ENCODE measurements at regions not wholly inside any gene's neighbourhood (a gene's known extent, or its start where the extent isn't known, plus 50 kb on each side); places are given as distances from the start of the nearest gene placed in this dataset.

DNA sequence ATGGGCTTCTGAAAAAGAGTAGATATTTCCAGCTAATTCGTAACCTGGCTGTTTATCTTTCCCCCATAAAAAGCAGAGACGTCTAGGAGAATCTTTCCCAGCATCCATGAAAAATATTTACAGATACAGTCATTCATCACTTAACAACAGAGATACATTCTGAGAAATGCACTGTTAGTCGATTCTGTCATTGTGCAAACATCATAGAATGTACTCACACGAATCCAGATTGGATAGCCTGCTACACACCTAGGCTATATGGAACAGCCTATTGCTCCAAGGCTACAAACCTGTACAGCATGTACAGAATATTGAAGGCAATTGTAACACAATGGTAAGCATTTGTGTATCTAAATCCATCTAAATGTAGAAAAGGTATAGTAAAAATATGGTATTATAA, 530.2 kb upstream of the NBEA start:
- no peak overlapping the region for H3K4me3 Mint-ChIP-seq
- TF ChIP-seq, protein P1, sequence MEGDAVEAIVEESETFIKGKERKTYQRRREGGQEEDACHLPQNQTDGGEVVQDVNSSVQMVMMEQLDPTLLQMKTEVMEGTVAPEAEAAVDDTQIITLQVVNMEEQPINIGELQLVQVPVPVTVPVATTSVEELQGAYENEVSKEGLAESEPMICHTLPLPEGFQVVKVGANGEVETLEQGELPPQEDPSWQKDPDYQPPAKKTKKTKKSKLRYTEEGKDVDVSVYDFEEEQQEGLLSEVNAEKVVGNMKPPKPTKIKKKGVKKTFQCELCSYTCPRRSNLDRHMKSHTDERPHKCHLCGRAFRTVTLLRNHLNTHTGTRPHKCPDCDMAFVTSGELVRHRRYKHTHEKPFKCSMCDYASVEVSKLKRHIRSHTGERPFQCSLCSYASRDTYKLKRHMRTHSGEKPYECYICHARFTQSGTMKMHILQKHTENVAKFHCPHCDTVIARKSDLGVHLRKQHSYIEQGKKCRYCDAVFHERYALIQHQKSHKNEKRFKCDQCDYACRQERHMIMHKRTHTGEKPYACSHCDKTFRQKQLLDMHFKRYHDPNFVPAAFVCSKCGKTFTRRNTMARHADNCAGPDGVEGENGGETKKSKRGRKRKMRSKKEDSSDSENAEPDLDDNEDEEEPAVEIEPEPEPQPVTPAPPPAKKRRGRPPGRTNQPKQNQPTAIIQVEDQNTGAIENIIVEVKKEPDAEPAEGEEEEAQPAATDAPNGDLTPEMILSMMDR (conservative IDR thresholded peaks at IDR 0.05), result no peak
- H3K4me1 Mint-ChIP-seq (ENCODE audit: unreplicated experiment), result no peaks in the 10 kb centered on the region
- DNase-seq (ENCODE audit: extremely low spot score, unreplicated experiment), result no peak
- peaks cover 19% of the 10 kb centered on the region for H3K9me3 Mint-ChIP-seq
- H3K27ac Mint-ChIP-seq, result no peak overlapping the region
- no peaks in the 10 kb centered on the region for H3K27me3 Mint-ChIP-seq
- H3K36me3 Mint-ChIP-seq, result no peaks in the 10 kb centered on the region

DNA sequence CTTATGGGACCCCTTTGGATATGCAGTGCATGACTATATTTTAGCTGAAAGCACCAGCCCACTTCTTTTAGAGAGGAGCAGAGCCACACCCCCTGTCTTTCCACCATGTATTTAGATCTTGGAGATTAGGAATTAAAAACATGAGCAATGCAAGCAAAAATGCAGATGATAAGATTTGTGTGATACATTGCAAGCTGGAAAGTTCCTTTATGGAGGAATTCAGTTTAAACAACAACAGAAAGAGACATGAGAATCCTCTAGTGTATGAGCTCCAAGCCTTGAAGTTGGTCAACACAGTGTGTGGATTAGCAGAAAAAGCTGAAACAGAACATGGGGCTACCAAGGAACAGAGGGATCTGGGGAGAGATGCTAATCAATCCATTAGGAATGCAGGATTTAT, 529.8 kb upstream of the NBEA start:
- DNase-seq (ENCODE audit: extremely low spot score, unreplicated experiment), result no peak
- no peaks in the 10 kb centered on the region for H3K36me3 Mint-ChIP-seq
- H3K27me3 Mint-ChIP-seq, result no peaks in the 10 kb centered on the region
- no peaks in the 10 kb centered on the region for H3K4me1 Mint-ChIP-seq (ENCODE audit: unreplicated experiment)
- peaks cover 18% of the 10 kb centered on the region for H3K9me3 Mint-ChIP-seq
- H3K27ac Mint-ChIP-seq, result no peak overlapping the region
- no peak overlapping the region for H3K4me3 Mint-ChIP-seq
- TF ChIP-seq, protein P1 (conservative IDR thresholded peaks at IDR 0.05), result no peak

DNA sequence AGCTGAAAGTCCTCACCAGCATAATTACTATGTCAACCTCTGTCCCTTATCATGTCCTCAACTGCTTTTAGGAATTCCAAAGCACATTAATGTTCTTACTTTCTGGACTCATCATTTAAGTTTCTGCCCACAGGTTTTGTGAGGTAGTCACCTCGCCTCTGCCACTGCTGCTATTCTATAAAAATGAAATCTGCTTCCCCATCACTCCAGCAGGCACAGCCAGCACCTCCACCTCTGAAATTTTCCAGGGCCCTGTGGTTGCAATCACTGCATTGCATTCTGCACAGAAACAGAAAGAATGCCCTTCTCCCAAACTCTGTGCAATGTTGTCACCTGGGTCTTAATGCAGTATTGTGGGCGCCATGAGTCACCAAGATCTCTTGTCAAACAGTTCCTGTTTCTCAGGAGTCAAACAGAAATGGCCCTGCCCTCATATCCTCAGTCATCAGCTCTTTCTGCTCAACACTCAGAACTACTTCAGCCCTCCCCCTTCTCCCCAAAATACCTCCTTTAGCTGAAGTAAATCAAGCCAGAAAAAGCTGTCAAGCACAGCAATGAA, 529.2 kb upstream of the NBEA start:
- H3K27me3 Mint-ChIP-seq, result no peaks in the 10 kb centered on the region
- TF ChIP-seq, protein P1 (conservative IDR thresholded peaks at IDR 0.05), result no peak
- H3K4me1 Mint-ChIP-seq (ENCODE audit: unreplicated experiment), result no peaks in the 10 kb centered on the region
- DNase-seq (ENCODE audit: extremely low spot score, unreplicated experiment), result no peak
- peaks cover 13% of the 10 kb centered on the region for H3K9me3 Mint-ChIP-seq
- no peak overlapping the region for H3K27ac Mint-ChIP-seq
- no peaks in the 10 kb centered on the region for H3K36me3 Mint-ChIP-seq
- H3K4me3 Mint-ChIP-seq, result no peak overlapping the region

DNA sequence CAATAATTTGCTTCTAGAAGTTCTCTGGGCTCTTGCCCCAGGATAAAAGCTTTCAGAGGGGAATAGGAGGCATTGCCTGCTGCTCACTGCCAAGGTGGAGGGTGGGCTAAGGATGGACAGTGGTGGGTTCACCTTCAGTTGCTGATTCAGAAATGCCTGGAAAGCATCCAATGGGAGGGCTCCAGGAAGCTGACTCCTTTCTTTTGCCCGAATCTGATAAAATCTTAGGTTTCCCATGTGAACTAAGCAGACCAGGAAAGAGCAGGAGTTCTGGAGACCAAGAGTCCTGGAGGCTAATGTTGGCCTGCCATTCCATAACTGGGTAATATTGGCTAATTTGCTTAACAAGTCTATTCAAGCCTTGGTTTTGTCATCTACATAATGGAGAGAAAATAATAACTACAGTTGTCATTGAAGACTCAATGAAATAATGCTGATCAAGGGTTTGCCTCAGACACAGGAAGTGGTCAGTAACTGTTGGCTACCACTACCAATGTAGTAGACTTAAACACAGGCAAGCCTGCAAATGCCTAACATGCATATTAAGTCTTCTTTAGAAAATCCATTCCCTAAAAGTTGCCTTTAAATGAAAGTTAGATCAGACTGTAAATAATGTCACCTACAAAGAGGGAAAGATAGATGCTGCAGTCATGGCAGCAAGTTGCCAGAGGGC, 528.4 kb upstream of the NBEA start:
- Mint-ChIP-seq H3K36me3 (no peaks in the 10 kb centered on the region), H3K9me3 (peaks cover 13% of the 10 kb centered on the region), H3K27ac (no peak overlapping the region), H3K27me3 (no peaks in the 10 kb centered on the region), H3K4me3 (no peak overlapping the region), H3K4me1 (ENCODE audit: unreplicated experiment) (no peaks in the 10 kb centered on the region)
- TF ChIP-seq, protein P1 (conservative IDR thresholded peaks at IDR 0.05), result no peak
- no peak for DNase-seq (ENCODE audit: extremely low spot score, unreplicated experiment)

DNA sequence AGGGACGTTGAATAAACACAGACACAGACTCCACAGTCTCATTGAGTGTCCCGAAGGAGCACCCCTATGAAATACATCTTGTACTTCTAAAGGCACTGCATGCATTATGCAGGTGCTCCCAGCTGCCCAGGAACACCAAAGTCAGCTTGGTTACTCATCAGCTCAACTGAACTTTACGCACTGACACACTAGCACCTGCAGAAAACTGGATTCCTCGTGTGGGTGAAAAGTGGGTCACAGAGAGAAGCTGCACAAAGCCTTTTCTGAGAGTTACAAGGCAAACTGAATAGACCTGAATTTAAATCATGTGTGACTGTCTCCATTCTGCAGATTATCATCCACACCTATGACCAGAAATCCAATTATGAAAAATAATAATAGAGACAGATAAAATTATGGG, 527.5 kb upstream of the NBEA start:
- Mint-ChIP-seq H3K4me3 (no peak overlapping the region), H3K9me3 (peaks cover 13% of the 10 kb centered on the region), H3K27ac (no peak overlapping the region), H3K36me3 (no peaks in the 10 kb centered on the region), H3K27me3 (no peaks in the 10 kb centered on the region), H3K4me1 (ENCODE audit: unreplicated experiment) (peaks cover 7% of the 10 kb centered on the region)
- DNase-seq (ENCODE audit: extremely low spot score, unreplicated experiment), result no peak
- TF ChIP-seq, protein P1 (conservative IDR thresholded peaks at IDR 0.05), result no peak
